Gastrocnemius medialis (tissue), 4 donors: ENCODE measurements at regions not wholly inside any gene's neighbourhood (a gene's known extent, or its start where the extent isn't known, plus 50 kb on each side); places are given as distances from the start of the nearest gene placed in this dataset.

Experiments
- CTCF ChIP-seq, 5 experiments: fragments of 450-650 bp in 3 of 5; fragments of 200-600 bp in 2 of 5; sonication (generic) in 2 of 5; IDR thresholded peaks in 4 of 5; conservative IDR thresholded peaks in 1 of 5; 1 replicate in 4 of 5; 2 replicates in 1 of 5; pipeline ENCODE4 v1.5.1; 2016 to 2019; ENCODE audit warnings: antibody characterized with exemption in 5 of 5, mild to moderate bottlenecking in 3 of 5, moderate library complexity in 3 of 5
- POLR2A ChIP-seq, 2 donors: fragments of 450-650 bp; IDR thresholded peaks; one replicate each; pipeline ENCODE4 v1.6.1; 2017; ENCODE audit warnings: antibody characterized with exemption in 2 of 2, mild to moderate bottlenecking in 2 of 2, moderate library complexity in 2 of 2

GRCh38 chr10:31594347-31594873, 275.4 kb downstream of the ZEB1 start:
- TF ChIP-seq CTCF (IDR thresholded peaks at IDR 0.05 in 4 of 5, conservative IDR thresholded peaks at IDR 0.05 in 1 of 5) (no peak), POLR2A (IDR thresholded peaks at IDR 0.05) (no peak)
